HG02852 (cell line): ENCODE measurements at regions not wholly inside any gene's neighbourhood (a gene's known extent, or its start where the extent isn't known, plus 50 kb on each side); places are given as distances from the start of the nearest gene placed in this dataset.

ENCODE experiments used
- ATAC-seq: cut with Tn5 transposase; IDR thresholded peaks from one replicate; pipeline ENCODE4 v1.9.1; 2021; ENCODE audit warnings: mild to moderate bottlenecking, moderate library complexity; ENCODE audit not compliant: unreplicated experiment

DNA sequence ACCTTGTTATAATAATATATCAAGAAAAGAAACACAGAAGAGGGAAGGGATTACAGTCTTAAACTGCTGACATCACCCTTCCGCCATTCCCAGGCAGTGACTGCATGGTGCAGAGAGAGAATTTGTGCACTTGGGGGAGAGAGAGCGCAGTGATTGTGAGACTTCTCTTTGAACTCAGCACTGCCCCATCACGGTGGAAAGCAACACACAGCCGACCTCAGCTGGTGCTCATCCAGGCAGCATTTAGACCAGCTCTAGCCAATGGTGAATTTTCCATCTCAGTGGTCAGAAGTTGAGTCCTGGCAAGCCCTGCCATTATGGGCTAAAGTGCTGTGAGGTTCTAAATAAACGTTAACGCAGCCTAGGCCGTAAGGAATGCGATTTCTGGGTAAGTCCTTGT, 1681.5 kb downstream of the EFNB2 start:
- no peak for ATAC-seq

DNA sequence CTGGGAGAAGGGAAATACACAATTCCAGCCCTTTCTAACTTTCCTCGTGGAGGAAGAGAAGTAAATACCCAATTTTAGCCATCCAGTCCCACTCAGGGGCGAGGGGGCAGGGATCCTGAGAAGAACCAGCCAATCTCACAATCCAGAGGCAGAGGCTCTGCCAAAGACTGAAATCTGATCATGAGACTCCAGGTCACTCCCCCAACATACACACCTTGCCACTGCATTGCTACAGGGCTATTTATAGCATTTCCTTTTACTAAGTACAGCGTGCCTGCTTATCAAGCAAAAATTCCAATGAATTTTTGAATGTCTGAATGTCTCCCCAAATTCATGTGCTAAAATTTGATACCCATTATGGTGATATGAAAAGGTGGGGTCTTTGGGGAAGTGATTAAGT, 1687.5 kb downstream of the EFNB2 start:
- ATAC-seq: no peak

DNA sequence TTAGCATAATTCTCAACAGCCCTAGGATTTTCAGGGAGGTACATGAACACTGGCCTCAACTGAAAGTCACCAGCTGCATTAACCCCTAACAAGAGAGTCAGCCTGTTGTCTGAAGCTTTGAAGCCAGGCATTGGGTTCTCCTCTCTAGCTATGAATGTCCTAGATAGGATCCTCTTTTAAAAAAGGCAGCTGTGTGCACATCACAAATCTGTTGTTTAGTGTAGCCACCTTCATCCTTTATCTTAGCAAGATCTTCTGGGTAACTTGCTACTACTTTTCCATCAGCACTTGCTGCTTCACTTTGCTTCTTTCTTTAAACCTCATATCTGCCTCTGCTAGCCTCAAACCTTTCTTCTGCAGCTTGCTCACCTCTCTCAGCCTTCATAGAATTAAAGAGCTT, 1692.1 kb downstream of the EFNB2 start:
- ATAC-seq: no peak

DNA sequence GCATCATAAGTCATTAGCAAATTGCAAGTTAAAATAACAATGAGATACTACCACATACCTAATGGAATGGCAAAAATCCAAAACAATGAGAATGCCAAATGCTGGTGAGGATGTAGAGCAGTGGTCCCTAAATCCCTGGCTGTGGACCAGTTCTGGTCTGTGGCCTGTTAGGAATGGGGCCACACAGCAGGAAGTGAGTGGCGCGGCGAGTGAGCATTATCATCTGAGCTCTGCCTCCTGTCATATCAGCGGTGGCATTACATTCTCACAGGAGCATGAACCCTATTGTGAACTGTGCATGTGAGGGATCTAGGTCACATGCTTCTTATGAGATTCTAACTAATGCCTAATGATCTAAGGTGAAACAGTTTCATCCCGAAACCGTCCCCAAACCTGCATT, 1694.4 kb downstream of the EFNB2 start:
- no peak for ATAC-seq

DNA sequence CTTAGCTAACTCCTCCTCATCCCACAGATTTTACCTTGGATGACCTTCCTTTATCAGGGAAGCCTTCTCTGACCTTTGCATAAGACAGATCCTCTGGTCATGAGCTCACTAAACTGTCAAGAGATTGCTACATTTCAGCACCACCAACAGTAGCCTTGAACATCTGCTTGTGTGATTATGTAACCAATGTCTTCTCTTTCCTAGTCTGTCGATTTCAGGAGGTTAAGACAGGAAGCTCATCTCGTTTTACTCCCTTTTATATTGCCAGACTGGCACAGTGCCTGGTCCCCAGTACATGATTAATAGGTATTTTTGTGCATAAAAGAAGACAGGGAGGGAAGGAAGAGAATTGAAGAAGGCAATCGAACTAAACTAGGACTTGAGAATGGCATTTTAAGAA, 1697.7 kb downstream of the EFNB2 start:
- no peak for ATAC-seq

DNA sequence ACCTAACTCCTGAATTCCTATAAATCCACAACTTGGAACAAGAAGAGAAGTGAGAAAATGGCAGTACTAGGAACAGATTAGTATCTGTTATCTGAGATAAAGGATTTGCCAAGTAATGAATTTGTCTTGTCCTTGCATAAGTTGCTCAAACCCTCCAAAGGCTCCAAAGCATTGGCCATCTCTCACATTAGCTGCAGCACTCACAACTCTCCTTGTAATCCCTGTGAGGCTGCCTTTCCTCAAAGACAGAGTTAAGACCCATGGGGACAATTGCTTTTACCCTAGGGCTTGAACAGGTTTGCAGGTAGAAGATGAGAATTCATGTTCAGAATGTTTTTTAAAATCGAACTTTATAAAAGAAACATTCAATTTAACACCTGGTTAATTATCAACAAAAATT, 1702.2 kb downstream of the EFNB2 start:
- no peak for ATAC-seq

DNA sequence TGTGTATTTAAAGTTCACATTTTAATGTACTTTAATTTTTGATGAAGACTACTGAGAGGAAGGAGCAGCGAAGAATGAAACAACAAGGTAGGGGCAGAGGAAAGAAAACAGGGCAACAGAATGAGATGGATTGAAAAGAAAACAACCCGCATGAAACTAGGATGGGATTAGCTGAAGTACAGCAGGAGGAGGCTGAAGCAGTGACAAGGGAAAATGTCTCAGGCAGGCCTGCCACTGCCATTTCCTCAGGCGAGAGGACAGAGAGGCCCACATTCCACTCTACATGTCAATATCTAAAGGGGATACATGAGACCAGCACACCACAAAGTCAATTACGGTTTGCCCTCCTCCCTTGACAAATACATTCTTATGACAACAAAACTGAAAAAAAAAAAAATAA, 1703.2 kb downstream of the EFNB2 start:
- ATAC-seq: no peak

DNA sequence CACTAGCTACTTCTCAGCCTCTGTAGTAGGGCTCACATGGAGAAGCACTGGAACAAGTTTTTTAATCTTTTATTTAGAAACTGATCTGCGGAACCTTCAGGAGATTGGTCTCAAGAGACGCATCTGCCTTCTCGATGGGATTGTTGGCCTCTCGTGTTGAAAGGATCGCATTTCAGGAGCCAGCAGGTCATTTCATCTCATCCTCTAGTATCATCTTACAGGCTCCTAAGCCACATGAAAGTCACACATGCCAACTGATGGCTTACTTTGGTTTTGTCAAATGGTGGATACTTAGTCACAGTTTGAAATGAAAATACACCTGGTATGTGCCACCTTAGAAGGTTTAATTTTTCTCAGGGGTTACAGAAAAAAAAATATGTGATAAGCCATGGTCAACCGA, 1703.6 kb downstream of the EFNB2 start:
- ATAC-seq: no peak

DNA sequence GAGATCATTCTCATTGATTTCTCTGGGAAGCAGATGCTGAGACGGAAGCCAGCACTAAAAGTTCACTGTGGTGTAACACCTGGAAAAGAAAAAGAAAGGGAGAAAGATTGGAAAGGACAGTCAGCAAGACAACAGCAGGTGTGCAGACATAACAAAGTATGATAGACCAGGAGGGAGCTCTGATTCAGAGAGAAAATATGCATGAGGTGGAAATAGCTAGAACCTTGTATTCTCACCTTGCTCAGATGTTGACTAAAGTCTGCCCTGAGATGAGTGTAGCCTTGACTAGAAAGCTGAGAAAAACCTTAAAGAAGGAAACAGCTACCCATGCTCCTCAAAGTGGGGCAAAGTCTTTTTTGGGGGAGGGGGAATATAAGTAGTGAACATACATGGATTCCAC, 1711.8 kb downstream of the EFNB2 start:
- no peak for ATAC-seq

DNA sequence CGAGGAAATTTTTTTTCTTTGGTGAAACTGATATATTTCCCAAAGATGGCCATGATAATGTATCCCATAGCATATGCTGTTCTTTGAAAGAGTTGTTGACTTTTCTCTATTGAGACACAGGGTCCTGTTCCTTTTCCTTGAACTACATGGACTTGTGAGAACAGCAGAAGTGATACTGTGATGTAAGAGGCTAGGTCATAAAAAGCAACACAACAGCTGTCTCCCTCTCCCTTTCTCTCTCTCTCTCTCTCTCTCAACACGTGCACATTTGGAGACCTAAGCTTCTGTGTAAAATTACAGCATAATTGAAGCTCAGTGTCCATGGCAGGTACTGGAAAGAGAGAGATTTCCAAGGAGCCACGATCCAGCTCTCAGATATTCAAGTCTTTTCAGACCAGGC, 1712.4 kb downstream of the EFNB2 start:
- ATAC-seq: no peak

DNA sequence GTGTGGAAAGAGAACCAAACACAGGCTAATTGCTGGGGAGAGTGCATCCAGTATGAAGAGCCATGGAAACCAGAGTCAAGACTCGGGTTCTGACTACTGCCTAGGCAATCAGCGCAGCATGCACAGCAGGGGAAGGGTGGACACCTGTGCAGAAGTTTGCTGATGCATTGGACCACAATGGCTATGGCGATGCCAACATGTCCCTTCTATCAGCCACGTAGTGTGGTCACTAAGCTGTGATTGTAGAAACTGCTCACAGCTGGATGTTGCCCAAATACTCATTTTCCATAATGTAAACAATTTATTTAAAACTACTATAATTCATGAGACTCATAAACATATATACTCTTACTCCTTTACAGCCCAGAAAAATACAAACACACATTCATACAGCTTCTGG, 1718.2 kb downstream of the EFNB2 start:
- ATAC-seq: no peak

DNA sequence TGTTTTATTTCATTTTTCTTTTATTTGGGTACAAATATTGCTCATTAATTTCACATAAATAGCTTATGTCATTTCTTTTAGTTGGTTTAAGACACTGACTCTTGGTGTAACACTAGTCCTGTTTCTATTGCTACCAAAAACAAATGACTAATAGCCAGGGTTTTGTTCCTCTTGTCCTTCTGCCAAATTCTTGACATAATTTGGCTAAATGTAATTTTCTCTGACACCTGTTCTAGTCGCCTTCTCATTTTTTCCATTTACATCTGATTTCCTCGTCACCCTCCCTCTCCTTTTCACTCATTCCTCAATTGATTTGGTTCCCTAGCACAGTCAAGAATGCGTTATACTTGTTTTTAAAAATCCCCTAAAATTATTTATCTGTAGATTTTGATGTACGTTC, 1718.7 kb downstream of the EFNB2 start:
- no peak for ATAC-seq

DNA sequence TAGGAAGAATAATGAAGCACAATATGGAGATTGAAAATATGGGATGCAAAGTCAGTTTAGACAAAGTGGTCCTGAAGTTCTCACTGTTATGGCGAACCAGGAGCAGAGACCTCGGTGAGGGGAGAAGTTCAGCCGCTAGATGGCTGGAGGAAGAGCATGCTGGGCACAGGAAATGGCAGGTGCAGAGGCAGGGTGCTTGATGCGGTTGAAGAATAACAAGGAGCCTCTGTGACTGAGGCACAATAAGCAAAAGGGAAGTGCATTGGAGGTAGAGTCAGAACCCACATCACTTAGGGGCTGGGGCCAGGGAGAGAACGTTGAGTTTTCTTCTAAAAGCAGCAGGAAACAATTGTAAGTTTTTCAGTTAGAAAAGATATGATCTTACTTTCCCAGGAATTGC, 1725.2 kb downstream of the EFNB2 start:
- no peak for ATAC-seq

DNA sequence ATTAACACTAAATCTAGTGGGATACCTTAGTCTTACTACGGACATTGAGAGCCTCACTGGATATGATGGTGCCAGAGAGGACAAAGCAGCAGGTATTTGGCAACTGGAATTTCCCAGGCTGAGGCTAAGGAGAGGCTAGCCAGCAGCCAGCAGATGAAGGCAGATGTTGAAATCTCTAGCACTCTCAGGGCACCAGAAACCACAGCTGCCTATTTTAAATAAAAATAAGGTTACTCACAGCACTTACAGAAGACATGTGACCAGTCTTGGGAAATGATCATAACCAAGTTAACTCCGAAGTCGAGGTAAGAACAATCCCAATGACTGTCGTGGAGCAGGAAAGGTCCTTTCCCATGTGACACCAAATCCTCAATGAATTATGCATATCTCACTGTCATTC, 1726.0 kb downstream of the EFNB2 start:
- no peak for ATAC-seq

DNA sequence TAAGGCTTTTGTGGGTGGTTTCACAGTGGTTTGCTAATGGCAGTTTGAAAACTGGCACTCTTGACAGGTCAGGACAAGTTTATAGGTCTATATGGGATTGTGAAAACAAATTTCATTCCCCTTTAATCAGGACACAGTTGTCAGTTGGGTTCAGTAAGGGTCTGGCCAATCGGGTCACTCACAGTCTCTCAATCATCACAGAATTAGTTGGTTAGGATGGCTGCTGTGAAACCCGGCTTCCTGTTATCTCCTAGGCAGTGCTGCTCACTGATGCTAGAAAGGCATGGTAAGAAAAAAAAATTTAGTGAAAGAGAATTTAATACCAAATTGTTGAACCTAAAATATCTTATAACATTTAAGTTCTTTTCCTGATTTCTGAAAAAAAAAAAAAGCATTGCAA, 1730.1 kb downstream of the EFNB2 start:
- ATAC-seq: no peak

DNA sequence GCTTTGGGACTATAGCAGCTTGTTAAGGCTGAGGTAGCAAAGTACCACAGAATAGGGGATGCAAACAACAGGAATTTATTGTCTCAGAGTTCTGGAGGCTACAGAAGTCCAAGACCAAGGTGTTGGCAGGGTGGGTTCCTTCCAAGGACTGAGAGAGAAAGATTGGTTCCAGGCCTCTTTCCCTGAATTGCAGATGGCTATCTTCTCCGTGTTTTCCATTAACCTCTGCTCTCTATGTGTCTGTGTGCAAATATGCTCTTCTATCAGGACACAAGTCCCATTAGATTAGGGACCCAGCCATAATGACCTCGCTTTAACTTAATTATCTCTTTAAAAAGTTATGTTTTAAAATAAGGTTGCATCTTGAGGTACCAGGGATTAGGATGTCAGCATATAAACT, 1732.9 kb upstream of the SLC10A2 start:
- ATAC-seq: no peak

DNA sequence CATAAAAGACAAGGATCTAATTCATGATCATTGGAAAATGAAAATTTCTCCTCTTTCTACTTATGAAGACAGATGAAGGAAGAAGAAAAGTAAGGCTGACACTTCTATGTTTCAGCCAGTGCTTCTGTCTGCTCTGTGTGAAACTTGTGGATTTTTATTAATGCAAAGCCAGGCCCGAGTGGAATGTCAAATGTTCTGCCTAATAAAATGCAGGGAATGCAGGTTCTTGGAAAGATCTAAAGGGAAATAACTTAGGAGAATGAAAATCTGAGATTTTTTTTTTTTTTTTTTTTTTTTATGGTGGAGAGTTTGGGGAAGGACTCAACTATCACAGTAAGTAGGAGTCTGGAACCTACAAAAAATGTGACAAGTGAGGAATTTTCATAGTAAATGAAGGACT, 1732.3 kb upstream of the SLC10A2 start:
- ATAC-seq: no peak

DNA sequence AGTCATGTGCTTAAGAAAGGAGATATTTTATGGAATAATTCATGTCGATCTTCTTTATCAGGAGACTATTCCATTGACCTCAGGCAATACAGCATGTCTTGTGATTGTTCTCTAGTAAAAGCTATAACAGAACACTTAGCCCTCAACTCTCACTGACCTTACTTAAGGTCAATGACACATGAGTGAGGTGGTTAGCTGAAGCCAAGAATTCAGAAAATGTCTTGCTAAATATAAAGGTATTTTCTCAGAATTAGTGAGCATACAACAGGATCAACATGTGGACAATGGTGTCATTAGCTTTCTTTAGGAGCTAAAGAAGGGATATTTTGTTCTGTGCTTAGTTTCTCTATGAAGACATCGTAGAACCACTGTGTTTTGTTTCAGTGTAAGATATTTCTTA, 1730.4 kb upstream of the SLC10A2 start:
- ATAC-seq: no peak

DNA sequence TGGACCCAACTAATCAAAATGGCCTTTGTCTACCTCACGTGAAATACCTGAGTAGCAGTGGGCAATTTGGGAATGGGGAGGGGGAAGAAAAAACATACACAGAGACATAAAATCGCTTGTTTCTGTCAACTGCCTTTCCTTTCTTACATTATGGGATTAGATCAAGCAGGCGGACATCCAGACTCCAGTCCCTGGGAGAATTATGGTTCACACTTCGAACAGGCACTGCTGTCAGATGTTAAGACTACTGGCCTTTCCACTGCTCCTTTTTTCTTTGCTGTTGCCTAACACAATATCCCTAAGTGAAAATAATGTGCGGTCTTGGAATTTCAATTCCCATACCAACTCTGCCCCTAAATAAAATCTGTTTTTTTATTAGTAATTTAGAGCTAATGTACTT, 1719.7 kb upstream of the SLC10A2 start:
- no peak for ATAC-seq

DNA sequence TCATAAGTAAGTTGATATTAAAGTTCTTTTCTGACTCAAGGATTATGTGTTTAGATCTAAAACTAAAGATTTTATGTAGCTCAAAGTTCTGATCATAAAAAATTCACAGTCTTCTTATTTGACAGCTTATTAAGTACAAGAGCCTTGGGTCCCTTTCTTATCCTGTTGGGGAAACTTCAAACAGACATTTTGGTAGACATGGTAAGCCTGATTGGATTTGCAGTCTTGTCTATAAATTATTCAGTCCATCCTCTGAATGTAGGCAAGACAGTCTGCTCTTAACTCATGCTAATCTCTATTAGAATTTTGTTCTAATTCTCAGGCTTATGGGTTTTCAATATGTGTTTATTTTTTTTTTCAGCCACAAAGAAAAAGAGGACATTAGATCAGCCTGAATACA, 1718.7 kb upstream of the SLC10A2 start:
- no peak for ATAC-seq

DNA sequence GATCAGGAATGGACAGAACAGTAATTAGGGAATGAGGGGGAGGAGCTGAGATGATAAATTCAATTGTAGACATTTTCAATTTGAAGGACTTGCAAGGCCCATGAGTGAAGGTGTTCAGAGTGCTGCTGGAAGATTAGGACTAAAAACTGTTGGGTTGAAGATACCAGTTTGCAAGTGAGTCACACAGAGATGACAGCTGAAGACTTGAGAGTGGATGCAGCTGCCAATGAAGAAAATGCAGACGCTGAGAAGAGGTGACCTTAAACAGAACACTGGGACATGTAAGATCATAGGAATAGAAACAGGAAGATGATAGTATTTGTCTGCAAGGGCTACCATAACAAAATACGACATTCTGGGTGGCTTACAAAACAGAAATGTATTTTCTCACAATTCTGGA, 1716.5 kb upstream of the SLC10A2 start:
- no peak for ATAC-seq

DNA sequence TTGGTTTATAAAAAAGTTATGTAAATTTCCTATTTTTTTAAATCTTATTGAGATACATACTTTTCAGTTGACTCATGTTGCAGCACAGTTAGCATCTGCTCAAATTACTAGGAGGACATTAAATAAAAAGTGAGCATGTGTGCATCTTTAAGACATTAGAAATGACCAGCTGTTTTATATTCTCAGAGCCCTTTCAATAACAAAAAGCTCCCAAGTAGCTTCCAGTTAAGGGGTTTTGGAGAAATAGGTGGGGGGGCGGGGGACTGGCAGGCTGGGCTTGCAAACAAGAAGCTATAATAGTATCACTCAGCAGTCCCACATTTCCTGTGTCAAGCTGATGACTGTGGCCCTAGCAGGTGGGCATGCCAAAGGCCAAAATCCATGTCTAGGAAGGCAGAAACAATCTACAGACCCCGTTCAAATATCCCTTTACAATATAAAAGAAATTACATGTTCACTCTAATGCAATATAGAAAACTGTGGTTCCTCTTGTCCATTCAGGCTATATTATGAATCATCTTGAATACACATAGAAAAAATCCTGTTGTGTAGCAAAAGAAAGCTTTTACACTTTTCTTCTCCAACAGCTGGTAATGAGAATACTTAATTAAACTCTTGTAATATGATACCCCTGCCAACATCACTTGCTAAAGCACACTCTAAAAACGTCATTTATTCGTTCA, 1713.2 kb upstream of the SLC10A2 start:
- no peak for ATAC-seq

DNA sequence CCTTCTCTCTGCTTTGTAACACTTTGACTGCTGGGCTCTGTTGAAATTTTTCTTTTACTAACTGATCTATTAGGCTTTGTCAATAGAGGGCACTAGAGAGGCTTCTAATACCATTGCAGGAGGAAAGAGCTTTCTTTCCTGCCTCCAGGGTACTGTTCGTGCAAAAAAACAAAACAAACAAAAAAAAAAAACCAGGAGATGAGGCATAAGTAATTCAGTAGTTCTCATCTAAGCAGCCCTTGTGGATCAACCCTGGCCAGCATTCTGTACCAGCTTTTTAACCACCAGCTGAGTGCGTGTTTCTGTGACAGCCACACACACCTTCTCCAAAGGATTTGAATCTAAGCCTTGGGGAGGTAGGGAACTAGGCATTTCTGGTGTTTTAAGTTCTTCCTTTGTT, 1707.6 kb upstream of the SLC10A2 start:
- ATAC-seq: peak; percentile 88

DNA sequence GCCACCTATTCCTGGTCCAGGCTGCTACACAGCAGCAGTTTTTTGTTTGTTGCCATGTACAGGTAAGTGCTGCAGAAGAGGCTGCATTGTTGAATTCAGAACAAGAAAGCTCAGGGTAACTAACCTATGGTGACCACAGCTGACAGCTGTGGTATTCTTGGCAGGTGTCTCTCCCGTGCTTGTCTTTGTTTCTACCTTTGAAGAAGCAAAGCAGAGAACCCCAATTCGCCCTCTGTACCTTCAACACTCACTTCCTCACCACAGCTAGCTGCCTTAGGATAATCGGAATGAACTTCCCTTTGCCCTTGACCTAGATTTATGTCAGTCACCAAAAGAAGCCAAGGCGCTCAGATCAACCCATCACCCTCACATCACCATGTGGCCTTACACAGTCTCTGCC, 1703.3 kb upstream of the SLC10A2 start:
- no peak for ATAC-seq
